SK-N-MC (cell line): ENCODE measurements at regions not wholly inside any gene's neighbourhood (a gene's known extent, or its start where the extent isn't known, plus 50 kb on each side); places are given as distances from the start of the nearest gene placed in this dataset.
"Not testable (repeated sequence)": the region's sequence is repeated elsewhere in the genome, so short reads cannot be mapped to it uniquely, and the experiment has no call there.

ENCODE experiments used
- DNase-seq: peaks from one replicate; pipeline ENCODE4 v3.0.0-alpha.2; 2011; ENCODE audit warnings: low read depth, low spot score
- H3K27ac ChIP-seq: fragments of 200-600 bp; sonication (generic); 2 replicates; pipeline ENCODE4 v1.5.1; 2016; ENCODE audit warnings: mixed run types
- H3K36me3 ChIP-seq: fragments of 200-600 bp; sonication (generic); 2 replicates; pipeline ENCODE4 v1.6.1; 2017; ENCODE audit warnings: antibody characterized with exemption, low read length, mixed read lengths; ENCODE audit not compliant: insufficient read depth
- H3K4me3 ChIP-seq: fragments of 200-600 bp; sonication (generic); 2 replicates; pipeline ENCODE4 v1.5.1; 2016
- H3K9ac ChIP-seq: fragments of 200-600 bp; sonication (generic); 2 replicates; pipeline ENCODE4 v1.8.0; 2017; ENCODE audit warnings: mixed run types, mixed read lengths; ENCODE audit not compliant: insufficient read length
- H3K9me3 ChIP-seq: fragments of 200-600 bp; sonication (generic); 2 replicates; pipeline ENCODE4 v1.6.1; 2017; ENCODE audit warnings: low read depth, mild to moderate bottlenecking, antibody characterized with exemption, low read length, moderate library complexity, mixed read lengths
- EZH2 ChIP-seq: fragments of 200-600 bp; sonication (generic); IDR thresholded peaks from one replicate; pipeline ENCODE4 v1.6.1; 2017; ENCODE audit warnings: antibody characterized with exemption
- FOXP2 ChIP-seq: optimal IDR thresholded peaks from 2 replicates; pipeline ENCODE3; 2011; ENCODE audit warnings: mild to moderate bottlenecking, moderate library complexity; ENCODE audit not compliant: insufficient read depth; ENCODE audit errors: extremely low read length, control extremely low read depth
- POLR2AphosphoS5 ChIP-seq: IDR thresholded peaks from 2 replicates; pipeline ENCODE4 v1.6.1; 2012; ENCODE audit warnings: mild to moderate bottlenecking, low read depth, low read length, borderline replicate concordance

- H3K27ac ChIP-seq, result no peak overlapping the region
- no peak for DNase-seq
- H3K9me3 ChIP-seq, result no peaks in the 10 kb centered on the region
- H3K36me3 ChIP-seq, result no peaks in the 10 kb centered on the region
- no peak for TF ChIP-seq EZH2
- TF ChIP-seq POLR2AphosphoS5, result no peak
- TF ChIP-seq FOXP2, result no peak
- H3K9ac ChIP-seq, result no peak overlapping the region
- no peak overlapping the region for H3K4me3 ChIP-seq
These were observed 341.1 kb downstream of the SI start for GRCh38 chr3:164737174-164737573.

- Histone ChIP-seq H3K4me3 (no peak overlapping the region), H3K27ac (no peak overlapping the region), H3K9ac (no peak overlapping the region), H3K36me3 (no peaks in the 10 kb centered on the region), H3K9me3 (no peaks in the 10 kb centered on the region)
- no peak for DNase-seq
- TF ChIP-seq EZH2 (no peak), POLR2AphosphoS5 (no peak), FOXP2 (no peak)
These were observed 346.1 kb downstream of the SI start for GRCh38 chr3:164732166-164732565.

GRCh38 chr3:164730815-164731360 is 347.4 kb downstream of the SI start:
- peak overlapping the region; percentile 85 for H3K27ac ChIP-seq
- peak; percentile 74 for DNase-seq
- H3K9me3 ChIP-seq, result no peaks in the 10 kb centered on the region
- peak overlapping the region; percentile 65 for H3K4me3 ChIP-seq
- H3K9ac ChIP-seq, result peak overlapping the region; percentile 38
- peak; percentile 46 for TF ChIP-seq FOXP2
- TF ChIP-seq POLR2AphosphoS5, result no peak; the same call in 1 of the 2 replicates
- no peaks in the 10 kb centered on the region for H3K36me3 ChIP-seq

- no peak overlapping the region for H3K9ac ChIP-seq
- no peak overlapping the region for H3K4me3 ChIP-seq
- TF ChIP-seq EZH2 (no peak), FOXP2 (no peak), POLR2AphosphoS5 (no peak)
- DNase-seq, result no peak
- no peaks in the 10 kb centered on the region for H3K36me3 ChIP-seq
- no peak overlapping the region for H3K27ac ChIP-seq
- H3K9me3 ChIP-seq, result no peaks in the 10 kb centered on the region
These were observed 354.9 kb downstream of the SI start for GRCh38 chr3:164723396-164723795.

- not testable (repeated sequence) for DNase-seq, H3K36me3 ChIP-seq, H3K27ac ChIP-seq, H3K4me3 ChIP-seq, H3K9ac ChIP-seq, H3K9me3 ChIP-seq
These were observed 375.5 kb downstream of the SI start for GRCh38 chr3:164702808-164703207.

- no peak overlapping the region for H3K27ac ChIP-seq
- TF ChIP-seq POLR2AphosphoS5 (no peak), EZH2 (no peak), FOXP2 (no peak)
- H3K9ac ChIP-seq, result no peak overlapping the region
- H3K4me3 ChIP-seq, result no peak overlapping the region
- DNase-seq, result no peak
- 0 out of 2 replicates have a peak, but pooled peaks cover 3% of the 10 kb centered on the region for H3K9me3 ChIP-seq
- H3K36me3 ChIP-seq, result no peaks in the 10 kb centered on the region
These were observed 390.4 kb downstream of the SI start for GRCh38 chr3:164687902-164688301.

GRCh38 chr3:164687211-164687610 is 391.1 kb downstream of the SI start:
- no peak for DNase-seq
- 0 out of 2 replicates have a peak, but pooled peaks cover 3% of the 10 kb centered on the region for H3K9me3 ChIP-seq
- no peak overlapping the region for H3K9ac ChIP-seq
- TF ChIP-seq FOXP2 (no peak), POLR2AphosphoS5 (no peak), EZH2 (no peak)
- H3K27ac ChIP-seq, result no peak overlapping the region
- no peaks in the 10 kb centered on the region for H3K36me3 ChIP-seq
- H3K4me3 ChIP-seq, result no peak overlapping the region

GRCh38 chr3:164683489-164683888 is 394.8 kb downstream of the SI start:
- no peak for TF ChIP-seq FOXP2
- no peak for TF ChIP-seq EZH2
- no peak for TF ChIP-seq POLR2AphosphoS5
- no peak overlapping the region for H3K4me3 ChIP-seq
- no peak for DNase-seq
- H3K9me3 ChIP-seq, result 0 out of 2 replicates have a peak, but pooled peaks cover 3% of the 10 kb centered on the region
- no peak overlapping the region for H3K27ac ChIP-seq
- H3K9ac ChIP-seq, result no peak overlapping the region
- H3K36me3 ChIP-seq, result no peaks in the 10 kb centered on the region

GRCh38 chr3:164679245-164679644 is 399.1 kb downstream of the SI start:
- Histone ChIP-seq H3K9ac (no peak overlapping the region), H3K36me3 (no peaks in the 10 kb centered on the region), H3K27ac (no peak overlapping the region), H3K4me3 (no peak overlapping the region), H3K9me3 (no peaks in the 10 kb centered on the region)
- no peak for DNase-seq
- TF ChIP-seq POLR2AphosphoS5, result no peak
- TF ChIP-seq EZH2, result no peak
- no peak for TF ChIP-seq FOXP2
